ENCODE measurements at regions not wholly inside any gene's neighbourhood (a gene's known extent, or its start where the extent isn't known, plus 50 kb on each side); places are given as distances from the start of the nearest gene placed in this dataset.

- TF ChIP-seq CHD7 (IDR thresholded peaks at IDR 0.05; ENCODE audit: insufficient replicate concordance, low read length) (no peak), MAX (IDR thresholded peaks at IDR 0.05) (no peak), TAF1 (IDR thresholded peaks at IDR 0.05; ENCODE audit: low read depth, low read length) (no peak), TBP (IDR thresholded peaks at IDR 0.05; ENCODE audit: low read depth, low read length) (no peak), EZH2 (IDR thresholded peaks at IDR 0.05; ENCODE audit: low read depth, low read length, severe bottlenecking) (no peak), RXRA (IDR thresholded peaks at IDR 0.05; ENCODE audit: insufficient read depth, low read depth, low read length) (no peak), GTF2F1 (IDR thresholded peaks at IDR 0.05; ENCODE audit: borderline replicate concordance, low read depth, low read length) (no peak)
Measured at GRCh38 chr22:23467721-23468294, 112.3 kb downstream of the IGLL1 start (continued).

Measured in H1 (cell line).